Naive thymus-derived CD4-positive, alpha-beta T cell (primary cell): ENCODE measurements at regions not wholly inside any gene's neighbourhood (a gene's known extent, or its start where the extent isn't known, plus 50 kb on each side); places are given as distances from the start of the nearest gene placed in this dataset.

Experiments
- ATAC-seq: fragments of 150-1000 bp; cut with Tn5 transposase; 2 replicates; pipeline ENCODE4 v1.10.0; 2021; ENCODE audit warnings: mild to moderate bottlenecking, moderate library complexity
- CTCF ChIA-PET: fragments of 350-600 bp; sonication (Branson Sonifier 250); formaldehyde crosslinking; loops from one replicate; lab custom pipeline; 2021; ENCODE audit warnings: antibody characterized with exemption; lab: Charles Lee
- POLR2A ChIA-PET: fragments of 350-600 bp; sonication (Branson Sonifier 250); formaldehyde crosslinking; loops from one replicate; lab custom pipeline; 2021; ENCODE audit warnings: antibody characterized with exemption, inconsistent platforms; lab: Charles Lee
- DNase-seq, 9 donors: peaks; one replicate each; pipeline versions ENCODE4 v3.0.0 to v3.0.0-alpha.2; 2020 to 2022; ENCODE audit warnings: mixed read lengths in 1 of 9
- H3K27ac ChIP-seq: one replicate; pipeline ENCODE4 v1.7.0; 2013; ENCODE audit warnings: mild to moderate bottlenecking, low read depth, low read length, moderate library complexity
- H3K27me3 ChIP-seq, 2 donors: one replicate each; pipeline ENCODE4 v1.7.0; 2013; ENCODE audit warnings: low read length in 2 of 2, mild to moderate bottlenecking in 2 of 2, moderate library complexity in 2 of 2; ENCODE audit not compliant: control insufficient read depth in 2 of 2, insufficient read depth in 2 of 2
- H3K36me3 ChIP-seq, 3 experiments: 1 replicate in 2 of 3; 2 replicates in 1 of 3; pipeline ENCODE4 v1.7.0; 2013; ENCODE audit warnings: low read length in 3 of 3, mild to moderate bottlenecking in 3 of 3, moderate library complexity in 1 of 3; ENCODE audit not compliant: insufficient read depth in 3 of 3, control insufficient read depth in 2 of 3
- H3K4me1 ChIP-seq, 2 donors: one replicate each; pipeline ENCODE4 v1.7.0; 2013; ENCODE audit warnings: low read length in 2 of 2, mild to moderate bottlenecking in 2 of 2, moderate library complexity in 1 of 2; ENCODE audit not compliant: control insufficient read depth in 2 of 2, insufficient read depth in 2 of 2
- H3K4me3 ChIP-seq: 2 replicates; pipeline ENCODE4 v1.7.0; 2013; ENCODE audit warnings: mild to moderate bottlenecking, low read length
- H3K9me3 ChIP-seq, 3 experiments: 1 replicate in 2 of 3; 2 replicates in 1 of 3; pipeline ENCODE4 v1.7.0; 2013; ENCODE audit warnings: low read length in 3 of 3; ENCODE audit not compliant: control insufficient read depth in 2 of 3
- H3K27ac Mint-ChIP-seq, 9 donors: one replicate each; pipeline ENCODE4 v1.8.0; 2020 to 2022; ENCODE audit warnings: mixed read lengths in 9 of 9, mild to moderate bottlenecking in 8 of 9, moderate library complexity in 5 of 9, inconsistent platforms in 2 of 9
- H3K27me3 Mint-ChIP-seq, 5 donors: one replicate each; pipeline ENCODE4 v1.8.0; 2021 to 2022; ENCODE audit warnings: mixed read lengths in 5 of 5, mild to moderate bottlenecking in 1 of 5
- H3K36me3 Mint-ChIP-seq, 5 donors: one replicate each; pipeline ENCODE4 v1.8.0; 2020 to 2022; ENCODE audit warnings: mixed read lengths in 5 of 5, mild to moderate bottlenecking in 3 of 5, inconsistent platforms in 1 of 5
- H3K4me1 Mint-ChIP-seq, 7 donors: one replicate each; pipeline ENCODE4 v1.8.0; 2020 to 2022; ENCODE audit warnings: mixed read lengths in 7 of 7, mild to moderate bottlenecking in 3 of 7, inconsistent platforms in 1 of 7
- H3K4me3 Mint-ChIP-seq, 10 donors: one replicate each; pipeline ENCODE4 v1.8.0; 2020 to 2022; ENCODE audit warnings: mild to moderate bottlenecking in 10 of 10, mixed read lengths in 10 of 10, moderate library complexity in 6 of 10, inconsistent platforms in 2 of 10
- H3K9me3 Mint-ChIP-seq, 11 donors: one replicate each; pipeline ENCODE4 v1.8.0; 2020 to 2022; ENCODE audit warnings: mixed read lengths in 11 of 11, mild to moderate bottlenecking in 4 of 11, inconsistent platforms in 1 of 11, moderate library complexity in 1 of 11
- intact Hi-C, 2 donors: fragments of 100-400 bp; cut with micrococcal nuclease; formaldehyde crosslinking; loops; one replicate each; pipeline ENCODE4 v1.15.1; 2023

GRCh38 chr11:116353589-116353988, 419.2 kb downstream of the BUD13 start:
- Mint-ChIP-seq H3K9me3 (peaks cover 0 to 8% (median 3%) of the 10 kb centered on the region in 11 donors), H3K36me3 (peaks cover 0 to under 1% (median 0%) of the 10 kb centered on the region in 5 donors), H3K4me3 (no peak overlapping the region), H3K4me1 (no peaks in the 10 kb centered on the region), H3K27ac (no peak overlapping the region), H3K27me3 (peaks cover 0 to 25% (median 14%) of the 10 kb centered on the region in 5 donors)
- DNase-seq (no peak), ATAC-seq (no peak)
- ChIA-PET CTCF (no interaction called here), POLR2A (no interaction called here)
- Histone ChIP-seq H3K36me3 (no peaks in the 10 kb centered on the region), H3K4me3 (no peak overlapping the region), H3K4me1 (no peaks in the 10 kb centered on the region), H3K27me3 (no peaks in the 10 kb centered on the region), H3K27ac (no peak overlapping the region), H3K9me3 (peaks cover 0 to 1% (median 0%) of the 10 kb centered on the region in 3 experiments)
- intact Hi-C loops, result no loop called here

GRCh38 chr11:116352881-116353280, 419.9 kb downstream of the BUD13 start:
- Mint-ChIP-seq H3K27me3 (peaks cover 0 to 23% (median 14%) of the 10 kb centered on the region in 5 donors), H3K9me3 (peaks cover 2 to 13% (median 7%) of the 10 kb centered on the region in 11 donors), H3K4me3 (no peak overlapping the region), H3K36me3 (peaks cover 0 to 6% (median 3%) of the 10 kb centered on the region in 5 donors), H3K27ac (no peak overlapping the region), H3K4me1 (no peaks in the 10 kb centered on the region)
- Histone ChIP-seq H3K36me3 (no peaks in the 10 kb centered on the region), H3K9me3 (peaks cover 0 to 6% (median 0%) of the 10 kb centered on the region in 3 experiments), H3K4me3 (no peak overlapping the region), H3K27ac (no peak overlapping the region), H3K4me1 (no peaks in the 10 kb centered on the region), H3K27me3 (no peaks in the 10 kb centered on the region)
- intact Hi-C loops, result no loop called here
- ChIA-PET CTCF (no interaction called here), POLR2A (no interaction called here)
- no peak for DNase-seq
- no peak for ATAC-seq

GRCh38 chr11:116348226-116348625, 424.6 kb downstream of the BUD13 start:
- Histone ChIP-seq H3K9me3 (peaks cover 0 to 6% (median 0%) of the 10 kb centered on the region in 3 experiments), H3K27ac (no peak overlapping the region), H3K4me1 (no peaks in the 10 kb centered on the region), H3K4me3 (no peak overlapping the region), H3K27me3 (no peaks in the 10 kb centered on the region), H3K36me3 (no peaks in the 10 kb centered on the region)
- intact Hi-C loops, result no loop called here
- Mint-ChIP-seq H3K9me3 (peaks cover 2 to 18% (median 12%) of the 10 kb centered on the region in 11 donors), H3K27ac (no peak overlapping the region), H3K27me3 (peaks cover 0 to 6% (median 0%) of the 10 kb centered on the region in 5 donors), H3K36me3 (peaks cover 0 to 6% (median 3%) of the 10 kb centered on the region in 5 donors), H3K4me3 (no peak overlapping the region), H3K4me1 (no peaks in the 10 kb centered on the region)
- ChIA-PET CTCF (no interaction called here), POLR2A (no interaction called here)
- DNase-seq (no peak), ATAC-seq (peak; percentile 41)

- intact Hi-C loops, result no loop called here
- POLR2A ChIA-PET, result no interaction called here
- DNase-seq, result no peak
- Mint-ChIP-seq H3K27ac (no peak overlapping the region), H3K9me3 (peaks cover 2 to 25% (median 14%) of the 10 kb centered on the region in 11 donors), H3K4me1 (peaks cover 0 to 2% (median 0%) of the 10 kb centered on the region in 7 donors), H3K27me3 (peaks cover 0 to 3% (median 0%) of the 10 kb centered on the region in 5 donors), H3K36me3 (peaks cover 0 to 6% (median 3%) of the 10 kb centered on the region in 5 donors), H3K4me3 (no peak overlapping the region)
- CTCF ChIA-PET, result no interaction called here
- ATAC-seq, result no peak
- Histone ChIP-seq H3K36me3 (no peaks in the 10 kb centered on the region), H3K9me3 (peaks cover 0 to 6% (median 0%) of the 10 kb centered on the region in 3 experiments), H3K4me3 (no peak overlapping the region), H3K27ac (no peak overlapping the region), H3K4me1 (no peaks in the 10 kb centered on the region), H3K27me3 (no peaks in the 10 kb centered on the region)
Measured at GRCh38 chr11:116345575-116345974, 427.2 kb downstream of the BUD13 start.

GRCh38 chr11:116344601-116345000, 428.2 kb downstream of the BUD13 start:
- intact Hi-C loops, result no loop called here
- H3K4me3 Mint-ChIP-seq, result no peak overlapping the region
- no peaks in the 10 kb centered on the region for H3K27me3 ChIP-seq
- CTCF ChIA-PET, result no interaction called here
- peaks cover 0 to 6% (median 3%) of the 10 kb centered on the region in 5 donors for H3K36me3 Mint-ChIP-seq
- no peak overlapping the region for H3K27ac ChIP-seq
- ATAC-seq (no peak), DNase-seq (no peak)
- peaks cover 2 to 25% (median 15%) of the 10 kb centered on the region in 11 donors for H3K9me3 Mint-ChIP-seq
- POLR2A ChIA-PET, result no interaction called here
- no peak overlapping the region for H3K4me3 ChIP-seq
- peaks cover 0 to 2% (median 0%) of the 10 kb centered on the region in 7 donors for H3K4me1 Mint-ChIP-seq
- peaks cover 0 to 7% (median 0%) of the 10 kb centered on the region in 5 donors for H3K27me3 Mint-ChIP-seq
- H3K4me1 ChIP-seq, result no peaks in the 10 kb centered on the region
- peaks cover 0 to 6% (median 0%) of the 10 kb centered on the region in 3 experiments for H3K9me3 ChIP-seq
- no peaks in the 10 kb centered on the region for H3K36me3 ChIP-seq
- no peak overlapping the region for H3K27ac Mint-ChIP-seq

GRCh38 chr11:116343270-116343669, 429.5 kb downstream of the BUD13 start:
- ATAC-seq (no peak), DNase-seq (no peak)
- no peak overlapping the region for H3K27ac ChIP-seq
- intact Hi-C loops, result no loop called here
- no peak overlapping the region for H3K4me3 ChIP-seq
- H3K27me3 ChIP-seq, result no peaks in the 10 kb centered on the region
- peaks cover 0 to 2% (median 0%) of the 10 kb centered on the region in 7 donors for H3K4me1 Mint-ChIP-seq
- H3K4me3 Mint-ChIP-seq, result no peak overlapping the region
- peaks cover 3 to 22% (median 9%) of the 10 kb centered on the region in 11 donors for H3K9me3 Mint-ChIP-seq
- peaks cover 0 to 3% (median under 1%) of the 10 kb centered on the region in 5 donors for H3K36me3 Mint-ChIP-seq
- no peaks in the 10 kb centered on the region for H3K4me1 ChIP-seq
- H3K9me3 ChIP-seq, result peaks cover 0 to 1% (median 0%) of the 10 kb centered on the region in 3 experiments
- H3K36me3 ChIP-seq, result no peaks in the 10 kb centered on the region
- H3K27ac Mint-ChIP-seq, result no peak overlapping the region
- peaks cover 0 to 4% (median 0%) of the 10 kb centered on the region in 5 donors for H3K27me3 Mint-ChIP-seq
- ChIA-PET CTCF (no interaction called here), POLR2A (no interaction called here)

- Histone ChIP-seq H3K36me3 (no peaks in the 10 kb centered on the region), H3K4me3 (no peak overlapping the region), H3K27ac (no peak overlapping the region), H3K4me1 (no peaks in the 10 kb centered on the region), H3K27me3 (no peaks in the 10 kb centered on the region), H3K9me3 (no peaks in the 10 kb centered on the region)
- no peak overlapping the region for H3K27ac Mint-ChIP-seq
- H3K27me3 Mint-ChIP-seq, result peaks cover 0 to 4% (median 0%) of the 10 kb centered on the region in 5 donors
- no peak for DNase-seq
- intact Hi-C loops, result no loop called here
- H3K4me1 Mint-ChIP-seq, result peaks cover 0 to 2% (median 0%) of the 10 kb centered on the region in 7 donors
- ChIA-PET CTCF (no interaction called here), POLR2A (no interaction called here)
- H3K9me3 Mint-ChIP-seq, result peaks cover 0 to 21% (median 10%) of the 10 kb centered on the region in 11 donors
- H3K36me3 Mint-ChIP-seq, result no peaks in the 10 kb centered on the region
- H3K4me3 Mint-ChIP-seq, result no peak overlapping the region
- ATAC-seq, result no peak
Measured at GRCh38 chr11:116342148-116342547, 430.6 kb downstream of the BUD13 start.
